HG03175 (cell line): ENCODE measurements at regions not wholly inside any gene's neighbourhood (a gene's known extent, or its start where the extent isn't known, plus 50 kb on each side); places are given as distances from the start of the nearest gene placed in this dataset.

Experiments
- ATAC-seq: cut with Tn5 transposase; IDR thresholded peaks from one replicate; pipeline ENCODE4 v1.9.1; 2021; ENCODE audit warnings: mild to moderate bottlenecking, moderate library complexity; ENCODE audit not compliant: unreplicated experiment

- ATAC-seq = no peak
These were observed 72.3 kb upstream of the CTNNB1 start for GRCh38 chr3:41126961-41127360.

- ATAC-seq = no peak
These were observed 71.9 kb upstream of the CTNNB1 start for GRCh38 chr3:41127414-41127813.

GRCh38 chr3:41129731-41130130 is 69.6 kb upstream of the CTNNB1 start:
- no peak for ATAC-seq

DNA sequence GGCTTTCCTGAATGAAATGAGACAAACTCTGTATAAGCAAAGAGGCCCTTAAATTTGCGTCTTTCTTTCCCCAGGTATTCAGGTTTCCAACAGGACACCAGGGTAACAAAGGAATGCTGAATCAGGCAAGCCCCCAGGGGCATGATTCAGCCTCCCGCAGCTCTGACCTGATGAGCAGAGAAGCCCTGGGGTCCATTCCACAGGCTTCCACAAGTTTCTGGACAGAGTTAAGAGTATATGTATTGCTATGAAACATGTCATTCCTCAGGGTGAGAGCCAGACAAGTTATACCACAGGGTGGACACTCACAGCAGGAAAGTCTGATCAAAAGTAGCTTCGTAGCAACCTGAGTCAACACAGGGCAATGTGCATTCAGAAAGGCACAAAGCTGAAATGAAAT is 68.1 kb upstream of the CTNNB1 start:
- no peak for ATAC-seq

GRCh38 chr3:41137686-41138111 is 61.6 kb upstream of the CTNNB1 start:
- ATAC-seq = no peak

DNA sequence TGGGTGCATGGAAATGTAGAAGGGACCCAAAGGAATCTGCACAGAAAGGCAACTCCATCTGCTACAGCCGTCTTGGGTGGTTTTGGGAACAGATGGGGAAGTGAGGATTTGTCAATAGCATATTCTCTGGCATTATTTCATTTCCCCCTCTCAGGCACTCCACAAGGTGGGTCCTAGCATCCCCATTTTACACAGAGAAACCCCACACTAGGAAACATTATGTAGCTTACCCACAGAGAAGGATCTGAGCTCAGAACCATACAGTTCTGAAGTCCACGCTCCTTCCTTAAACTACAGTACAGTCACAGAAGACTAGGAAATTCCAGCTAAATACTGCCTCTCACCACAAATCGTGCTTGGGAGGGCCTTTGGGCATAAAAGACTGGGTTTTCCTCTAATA is 61.2 kb upstream of the CTNNB1 start:
- no peak for ATAC-seq

DNA sequence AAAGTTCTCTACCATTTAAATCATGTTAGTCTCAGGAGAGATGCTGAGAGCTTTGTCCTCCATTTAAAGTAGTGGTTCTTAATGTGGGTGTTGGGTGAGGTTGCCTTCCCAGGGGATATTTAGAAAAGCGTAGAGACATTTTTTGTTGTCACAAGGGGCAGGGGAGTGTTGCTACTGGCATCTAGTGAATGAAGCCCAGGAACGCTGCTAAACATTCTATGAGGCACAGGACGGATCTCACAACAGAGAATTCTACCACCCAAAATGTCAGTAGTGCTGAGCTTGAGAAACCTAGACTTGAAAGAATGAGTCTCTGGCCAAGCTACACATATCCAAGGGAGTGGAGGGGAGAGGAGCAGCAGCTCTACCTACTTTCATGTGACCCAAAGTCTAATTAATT is 60.7 kb upstream of the CTNNB1 start:
- ATAC-seq = no peak

GRCh38 chr3:41140242-41140641 is 59.1 kb upstream of the CTNNB1 start:
- no peak for ATAC-seq

- no peak for ATAC-seq
These were observed 57.7 kb upstream of the CTNNB1 start for GRCh38 chr3:41141433-41142167.

DNA sequence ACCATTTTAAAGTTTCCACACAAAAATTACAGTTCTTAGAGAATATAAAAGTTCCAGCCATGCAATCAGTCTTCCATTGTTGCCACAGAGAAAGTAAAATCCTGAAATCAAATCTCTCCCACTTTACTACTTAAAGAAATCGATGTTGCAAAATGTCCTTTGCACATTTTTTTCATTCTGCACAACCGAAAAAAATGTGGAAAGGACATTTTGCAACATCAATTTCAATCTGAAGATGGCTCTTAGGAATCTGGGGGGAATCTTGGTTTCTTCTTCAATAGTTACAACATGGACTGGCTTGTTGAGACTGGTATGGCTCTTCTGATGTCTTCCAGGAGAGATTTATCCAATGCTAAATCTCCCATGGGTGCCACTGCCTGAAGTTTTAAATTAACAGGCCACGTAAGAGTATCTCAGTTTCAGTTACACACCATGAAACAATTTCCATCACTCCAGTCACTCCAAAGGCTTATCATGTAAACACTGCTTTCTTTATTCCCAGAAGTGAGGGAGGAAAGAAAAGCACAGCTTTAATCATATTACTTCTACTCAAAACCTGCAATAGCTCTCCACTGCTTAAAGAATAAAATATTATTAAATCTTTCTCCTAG is 55.8 kb upstream of the CTNNB1 start:
- no peak for ATAC-seq

DNA sequence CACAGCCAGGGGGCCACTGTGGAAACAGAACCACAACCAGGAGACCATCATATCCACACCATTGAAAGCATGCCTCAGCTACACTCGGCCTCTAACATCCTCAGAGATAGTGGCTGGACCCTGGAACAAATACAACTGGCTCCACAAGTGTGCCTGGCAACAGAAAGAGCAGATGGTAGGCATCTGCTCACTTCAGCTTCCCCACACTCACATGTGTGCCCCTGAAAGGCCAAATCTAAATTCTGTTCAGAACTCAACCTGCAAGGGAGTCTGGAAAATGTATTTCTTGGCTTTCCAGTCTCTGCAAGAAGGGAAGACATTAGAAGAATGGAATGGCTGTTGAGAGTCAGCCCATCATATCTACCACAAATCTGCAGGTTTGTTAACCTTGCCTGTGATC is 54.7 kb upstream of the CTNNB1 start:
- no peak for ATAC-seq

DNA sequence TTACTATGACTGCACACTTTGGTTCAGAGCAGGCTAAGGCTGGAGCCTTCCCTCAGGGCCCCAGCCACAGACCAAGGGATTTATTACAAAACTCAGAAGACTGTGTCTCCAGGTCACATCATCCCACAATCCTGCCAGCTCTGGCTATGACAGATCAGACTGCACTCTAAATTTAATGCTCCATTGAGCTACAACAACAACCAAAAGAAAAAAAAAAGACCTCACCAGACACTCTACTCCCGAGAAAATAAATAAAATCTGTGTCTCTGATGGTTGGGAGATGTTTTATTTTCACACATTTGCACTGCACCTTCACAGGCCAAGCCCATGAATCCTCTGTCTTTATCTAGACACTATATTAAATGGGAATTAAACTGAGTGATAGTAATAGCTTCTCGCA is 50.8 kb upstream of the CTNNB1 start:
- no peak for ATAC-seq

GRCh38 chr3:41148901-41149300 is 50.4 kb upstream of the CTNNB1 start:
- no peak for ATAC-seq
